GDM1 (cell line): ENCODE measurements at regions not wholly inside any gene's neighbourhood (a gene's known extent, or its start where the extent isn't known, plus 50 kb on each side); places are given as distances from the start of the nearest gene placed in this dataset.
"Not testable (repeated sequence)": the region's sequence is repeated elsewhere in the genome, so short reads cannot be mapped to it uniquely, and the experiment has no call there.

Experiments used
- DNase-seq: peaks from one replicate; lab custom pipeline; 2025; lab: John Stamatoyannopoulos, UW

- DNase-seq: not testable (repeated sequence)
Observed at GRCh38 chr7:150193866-150194265, 129.3 kb upstream of the LRRC61 start.
